GM18517 (cell line): ENCODE measurements at regions not wholly inside any gene's neighbourhood (a gene's known extent, or its start where the extent isn't known, plus 50 kb on each side); places are given as distances from the start of the nearest gene placed in this dataset.
"Not testable (repeated sequence)": the region's sequence is repeated elsewhere in the genome, so short reads cannot be mapped to it uniquely, and the experiment has no call there.

Experiments used
- ATAC-seq: cut with Tn5 transposase; IDR thresholded peaks from one replicate; pipeline ENCODE4 v1.9.1; 2021; ENCODE audit warnings: mild to moderate bottlenecking, moderate library complexity; ENCODE audit not compliant: unreplicated experiment

DNA sequence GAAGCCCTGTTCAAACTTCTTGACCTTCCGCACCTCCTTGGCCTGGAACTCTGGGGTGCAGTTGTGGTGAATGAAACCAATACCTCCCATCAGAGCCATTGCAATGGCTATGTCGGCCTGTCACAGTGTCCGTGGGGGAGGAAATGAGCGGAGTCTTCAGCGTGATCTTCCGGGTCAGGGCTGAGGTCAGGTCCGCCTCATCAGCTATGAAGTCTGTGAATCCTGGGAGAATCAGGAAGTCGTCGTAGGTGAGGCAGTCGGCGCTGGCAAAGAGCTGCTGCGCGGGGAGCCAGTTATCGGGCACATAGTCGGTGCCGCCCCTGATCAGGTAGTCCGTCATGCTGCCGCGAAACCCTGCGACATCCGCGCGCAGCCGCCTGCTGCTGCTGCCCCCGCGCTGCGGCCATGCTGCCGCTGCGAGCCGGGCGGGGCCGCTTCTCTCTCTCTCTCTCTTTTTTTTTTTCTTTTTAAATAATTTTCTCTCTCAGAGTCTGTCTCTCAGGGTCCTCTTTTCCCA lies 154.1 kb upstream of the ZSWIM2 start:
- ATAC-seq = no peak

DNA sequence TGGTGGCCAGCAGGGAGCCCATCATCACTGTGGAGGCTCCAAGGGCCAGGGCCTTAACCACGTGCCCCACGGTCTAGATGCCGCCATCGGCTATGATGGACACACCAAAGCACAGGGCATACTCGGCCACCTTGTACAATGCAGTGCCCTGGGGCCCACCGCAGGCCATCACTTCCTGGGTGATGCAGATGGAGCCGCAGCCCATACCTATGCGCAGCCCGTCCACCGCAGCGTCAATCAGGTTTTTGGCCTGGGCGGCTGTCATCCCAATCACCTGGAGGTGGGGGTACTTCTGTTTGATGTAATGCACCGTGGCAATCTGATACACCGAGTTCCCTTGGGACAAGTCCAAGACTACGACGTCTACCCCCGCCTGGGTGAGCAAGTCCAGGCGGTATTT lies 153.3 kb upstream of the ZSWIM2 start:
- ATAC-seq = no peak

DNA sequence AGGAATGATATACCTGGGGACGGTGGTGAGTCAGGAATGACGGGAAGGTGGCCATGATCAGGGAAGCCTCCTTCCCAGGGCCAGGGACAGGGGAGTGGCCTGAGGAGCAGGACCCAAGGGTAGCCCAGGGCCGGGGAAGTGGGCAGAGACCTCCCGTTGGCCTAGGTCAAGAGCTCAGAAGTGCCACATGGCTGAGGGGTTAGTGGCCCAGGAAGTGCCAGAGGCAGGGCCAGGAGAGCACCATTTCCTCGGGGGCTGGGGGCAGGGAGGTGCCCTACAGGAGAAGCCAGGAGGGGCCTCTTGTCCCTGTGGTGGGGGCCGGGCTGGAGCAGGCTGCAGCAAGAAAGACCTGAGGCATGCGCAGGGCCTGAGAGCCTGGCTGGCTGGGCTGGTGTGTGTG lies 152.3 kb upstream of the ZSWIM2 start:
- ATAC-seq = no peak

DNA sequence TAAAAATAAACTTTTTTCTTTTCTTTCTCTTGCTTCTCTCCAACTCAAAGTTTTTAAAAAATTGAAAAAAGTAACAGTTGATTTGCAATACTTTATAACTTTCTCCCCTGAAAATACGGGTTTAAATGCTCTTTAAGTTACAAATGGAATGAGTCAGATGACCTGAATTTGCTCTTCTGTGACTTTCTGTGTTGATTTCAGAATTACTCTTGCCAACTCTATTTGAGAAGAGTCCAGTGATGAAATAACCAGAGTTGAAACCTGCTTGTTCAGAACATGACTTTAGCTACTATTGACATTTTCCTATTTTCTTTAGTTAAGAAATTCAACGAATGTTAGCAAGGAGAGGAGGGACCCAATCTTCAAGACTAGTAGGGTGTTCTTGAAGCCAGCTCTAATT lies 146.1 kb upstream of the ZSWIM2 start:
- no peak for ATAC-seq

DNA sequence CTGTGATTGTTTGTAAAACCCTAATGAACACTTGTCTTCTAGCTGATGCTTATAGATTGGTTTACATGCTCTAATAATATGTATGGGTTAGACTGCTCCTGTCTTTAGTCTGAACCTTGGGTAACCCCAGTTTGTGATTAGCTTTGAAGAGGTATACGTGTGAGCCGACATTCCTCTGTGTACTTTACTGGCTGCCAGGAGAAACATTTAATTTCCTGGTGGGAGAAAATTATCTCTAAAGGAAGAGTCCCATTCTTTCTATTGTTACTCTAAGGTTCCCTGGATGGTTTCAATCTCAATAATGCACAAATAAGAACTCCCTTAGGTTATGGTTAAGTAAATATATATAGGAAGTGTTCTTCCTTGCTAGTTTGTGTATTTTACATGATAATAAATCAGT lies 143.6 kb upstream of the ZSWIM2 start:
- ATAC-seq = no peak

DNA sequence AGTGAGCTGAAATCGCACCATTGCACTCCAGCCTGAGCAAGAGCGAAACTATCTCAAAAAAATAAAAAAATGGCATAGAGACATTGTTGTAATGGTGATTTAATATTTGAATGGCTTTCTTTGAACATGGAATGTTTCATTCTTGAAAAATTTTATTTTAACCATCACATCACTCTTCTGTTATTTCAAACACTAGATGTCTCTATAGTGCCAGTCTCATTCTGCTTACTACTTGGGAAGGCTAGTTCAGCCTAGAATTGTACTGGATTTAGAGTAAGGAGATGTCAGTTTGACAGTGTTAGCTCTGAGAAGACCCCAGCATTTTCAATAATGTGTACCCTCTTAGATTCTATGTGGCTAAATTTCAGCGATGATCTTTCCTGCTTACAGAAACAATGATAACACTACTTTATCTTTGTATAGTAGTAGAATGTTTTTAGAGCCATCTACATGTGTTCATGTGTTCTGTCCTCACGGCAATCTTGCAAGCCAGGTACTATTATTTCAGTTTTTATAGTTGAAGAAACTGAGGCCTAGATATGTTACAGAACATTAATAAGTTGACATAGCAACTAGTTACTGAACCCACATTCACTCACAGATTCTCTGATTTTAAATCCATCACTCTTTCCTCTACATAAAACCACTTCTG lies 142.9 kb upstream of the ZSWIM2 start:
- ATAC-seq = no peak

DNA sequence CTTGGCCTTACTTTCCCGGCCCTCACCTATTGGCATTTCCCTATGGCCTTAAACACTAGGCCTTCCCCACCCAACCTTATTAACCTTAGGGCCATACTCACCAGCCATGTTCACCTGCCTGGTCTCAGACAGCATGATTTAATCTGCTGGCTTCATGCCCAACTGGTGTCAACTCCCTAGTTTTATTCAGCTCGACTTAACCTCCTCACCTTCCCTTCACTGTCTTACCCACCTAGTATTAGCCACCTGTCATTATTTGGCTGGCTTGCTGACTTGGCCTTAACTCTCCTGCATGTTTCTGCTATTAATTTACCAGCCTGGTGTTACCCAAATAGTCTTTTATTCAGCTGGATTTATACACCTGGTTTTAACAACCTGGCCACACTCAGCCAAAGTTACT lies 136.0 kb upstream of the ZSWIM2 start:
- no peak for ATAC-seq

DNA sequence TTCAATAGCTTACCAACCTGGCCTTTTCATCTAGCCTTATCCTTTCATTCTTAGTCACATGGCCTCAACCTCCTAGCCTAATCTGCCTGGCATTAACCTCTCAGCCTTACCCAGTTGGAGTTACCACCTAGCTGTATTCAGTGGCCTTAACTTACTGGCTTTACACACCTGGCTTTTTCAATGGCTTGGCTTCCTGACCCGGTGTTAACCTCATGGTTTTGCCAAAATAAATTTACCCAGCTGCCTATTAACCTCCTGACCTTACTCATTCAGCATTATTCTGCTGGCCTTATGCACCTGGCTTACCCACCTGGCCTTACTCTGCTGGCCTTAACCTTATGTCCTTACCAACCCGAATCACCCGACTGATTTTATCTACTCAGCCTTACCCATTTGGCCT lies 135.5 kb upstream of the ZSWIM2 start:
- ATAC-seq = no peak

DNA sequence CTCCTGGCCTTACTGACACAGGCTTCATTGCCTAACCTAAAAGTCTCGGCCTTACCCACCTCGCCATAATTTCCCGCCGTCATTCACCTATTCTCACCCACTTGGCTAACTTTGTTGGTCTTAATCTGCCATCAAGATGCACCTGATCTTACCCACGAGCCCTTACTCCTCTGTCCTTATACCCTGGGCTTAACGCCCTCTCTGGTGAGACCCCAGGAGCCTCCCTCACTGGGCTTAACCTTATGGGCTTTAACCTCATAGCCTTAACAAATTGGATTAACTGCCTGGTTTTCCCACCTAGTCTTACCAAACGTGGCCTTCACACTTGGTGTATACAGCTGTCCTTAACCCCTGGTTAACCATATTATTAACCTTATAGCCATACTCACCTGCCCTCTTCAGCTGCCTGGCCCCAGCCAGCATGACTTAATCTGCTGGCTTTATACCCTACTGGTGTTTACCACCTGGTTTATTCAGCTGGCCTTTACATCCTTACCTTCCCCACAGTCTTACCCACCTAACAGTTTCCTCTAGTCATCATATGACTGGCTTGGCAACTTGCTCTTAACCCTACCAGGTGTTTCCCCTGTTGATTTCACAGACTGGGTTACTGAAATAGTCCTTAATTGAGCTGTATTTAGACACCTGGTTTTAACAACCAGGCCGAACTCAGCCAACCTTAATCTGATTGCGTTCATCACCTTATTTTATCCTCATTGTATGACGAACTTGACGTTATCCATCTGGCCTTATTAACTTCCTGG lies 132.0 kb upstream of the ZSWIM2 start:
- no peak for ATAC-seq

DNA sequence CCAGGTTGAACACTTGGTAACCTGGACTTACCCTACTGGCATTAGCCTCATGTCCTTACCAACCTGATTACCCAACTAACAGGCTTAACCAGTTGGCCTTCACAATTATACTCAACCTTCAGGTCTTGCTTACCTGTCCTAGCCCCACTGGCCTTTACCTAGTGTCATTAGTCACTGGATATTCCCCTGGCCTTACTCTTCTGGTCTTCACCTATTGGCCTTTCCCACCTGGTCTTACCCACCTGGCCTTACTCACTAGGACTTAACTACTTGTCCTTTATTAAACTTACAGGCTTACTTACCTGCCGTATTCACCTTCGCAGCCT lies 131.1 kb upstream of the ZSWIM2 start:
- no peak for ATAC-seq

DNA sequence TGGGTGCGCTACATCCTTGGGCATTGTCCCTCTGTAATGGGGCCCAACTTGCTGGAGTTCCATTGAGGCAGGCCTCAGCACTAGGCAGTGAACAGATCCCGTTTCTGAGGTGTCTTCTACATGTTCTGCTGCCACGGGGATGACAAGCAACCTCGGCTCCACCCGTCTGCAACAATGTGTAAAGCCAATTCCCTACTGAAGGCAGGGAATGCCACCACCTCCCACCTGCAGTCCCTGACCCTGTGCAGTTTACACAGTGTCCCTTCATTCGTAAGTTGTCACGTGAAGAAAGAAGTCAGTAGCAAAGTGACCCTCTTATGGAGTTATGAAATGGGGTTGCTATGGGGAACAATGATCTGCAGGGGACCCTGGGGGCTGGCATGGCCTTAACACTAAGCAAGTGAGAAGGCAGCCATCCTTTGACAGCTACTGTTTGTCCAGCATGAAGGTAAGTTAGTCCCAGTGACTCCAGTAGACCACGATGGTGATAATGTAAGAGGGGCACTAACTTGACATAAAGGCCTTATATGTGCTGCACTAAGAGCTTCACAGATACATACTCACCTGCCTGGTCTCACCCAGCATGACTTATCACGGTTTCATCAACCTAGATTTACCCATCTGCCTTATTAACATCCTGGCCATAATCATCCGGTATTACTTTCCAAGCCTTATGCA lies 130.6 kb upstream of the ZSWIM2 start:
- ATAC-seq = no peak

DNA sequence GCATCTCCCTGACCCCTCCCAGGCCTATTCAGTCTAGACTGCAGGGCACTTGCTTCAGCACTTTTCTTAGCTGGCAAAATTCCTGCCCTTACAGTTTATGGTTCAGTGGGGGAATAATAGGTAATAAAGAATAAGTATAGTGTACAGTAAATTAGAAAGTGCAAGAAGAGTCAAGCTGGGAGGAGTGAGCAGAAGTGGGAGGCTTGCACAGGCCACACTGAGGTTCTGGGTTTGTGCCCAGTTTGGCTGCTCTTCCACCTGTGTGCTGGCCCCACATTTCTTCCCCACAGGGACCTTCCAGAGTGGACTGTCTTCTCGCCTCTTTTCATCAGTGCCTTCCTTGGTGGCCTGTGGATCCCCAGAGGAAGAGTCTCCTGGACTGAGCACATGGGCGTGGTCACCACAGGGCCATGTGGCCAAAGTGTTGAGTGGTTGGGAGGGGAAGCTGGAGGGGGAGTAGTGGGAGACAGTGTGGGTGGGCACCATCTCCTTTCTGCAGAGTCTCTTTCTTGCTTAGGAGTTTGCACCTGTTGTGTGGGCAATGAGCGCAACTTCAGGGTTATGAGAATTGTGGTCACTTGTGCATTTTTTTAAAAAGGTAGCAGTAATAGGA lies 128.6 kb upstream of the ZSWIM2 start:
- no peak for ATAC-seq

DNA sequence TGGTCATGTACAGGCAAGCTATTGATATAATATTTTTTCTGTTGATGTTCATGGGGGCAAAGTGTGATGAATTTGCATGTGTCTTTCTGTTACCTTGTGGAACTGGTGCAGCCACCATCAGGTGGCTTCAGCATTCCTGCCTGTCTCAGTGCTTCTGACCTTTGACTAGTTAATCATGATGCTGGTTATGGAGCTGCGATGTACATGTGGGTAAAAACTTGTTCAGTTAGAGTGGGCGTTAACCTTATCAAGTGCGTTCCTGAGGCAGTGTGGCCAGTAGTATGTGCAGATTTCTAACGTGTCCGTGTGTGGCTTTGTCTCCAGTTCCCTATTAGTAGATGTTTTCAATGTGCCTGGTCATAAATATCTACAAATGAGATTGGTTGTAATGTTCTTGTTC lies 127.4 kb upstream of the ZSWIM2 start:
- no peak for ATAC-seq

DNA sequence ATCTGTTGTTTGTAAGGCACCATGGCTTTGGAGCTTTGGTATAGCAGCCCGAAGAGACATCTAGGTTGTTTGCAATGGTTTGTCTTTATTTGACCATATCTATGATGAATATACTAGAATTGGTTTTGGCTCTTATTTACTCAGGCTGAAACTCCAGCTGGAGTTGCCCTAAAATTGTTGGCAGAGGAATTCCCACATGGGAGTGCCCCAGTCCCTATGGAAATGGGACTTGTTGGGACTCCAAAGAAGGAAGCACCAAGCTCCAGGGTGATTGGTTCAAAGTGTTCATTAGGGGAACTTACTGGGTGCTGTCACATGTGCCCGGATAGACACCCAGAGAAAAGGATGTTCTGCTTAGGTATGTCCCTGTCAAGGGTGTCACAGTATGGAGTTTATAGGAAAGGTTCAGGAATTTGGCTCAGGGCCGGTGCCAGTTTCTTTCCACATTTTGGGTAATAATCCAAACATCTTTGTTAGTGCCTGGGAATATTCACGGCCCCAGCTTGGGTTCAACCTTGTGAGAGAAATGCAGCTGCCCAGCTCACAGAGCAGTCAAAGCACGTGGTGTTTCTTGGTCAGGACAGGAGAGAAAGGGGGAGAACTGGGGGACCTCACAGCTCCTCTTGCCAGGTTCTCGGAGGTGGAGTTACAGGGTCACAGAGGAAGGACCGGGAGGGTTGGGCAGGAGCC lies 123.5 kb upstream of the ZSWIM2 start:
- no peak for ATAC-seq

DNA sequence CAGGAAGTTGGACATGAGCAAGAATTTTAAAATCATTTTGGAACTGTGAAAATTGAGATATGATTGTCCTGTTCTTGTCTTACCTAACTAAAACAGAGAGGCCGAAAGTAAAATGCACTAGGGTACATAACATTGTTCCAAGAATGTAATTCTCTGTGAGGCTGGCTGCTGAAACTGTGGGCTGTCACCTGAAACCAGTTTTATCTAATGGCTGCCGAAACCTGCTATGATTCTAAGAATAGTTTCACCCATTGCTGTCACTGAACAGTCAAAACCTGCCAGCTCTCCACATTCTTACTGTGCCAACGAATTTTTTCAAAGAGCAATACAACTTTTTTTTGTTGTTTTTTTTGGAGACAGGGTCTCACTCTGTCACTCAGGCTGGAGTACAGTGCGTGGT lies 119.3 kb upstream of the ZSWIM2 start:
- ATAC-seq = peak; percentile 97

DNA sequence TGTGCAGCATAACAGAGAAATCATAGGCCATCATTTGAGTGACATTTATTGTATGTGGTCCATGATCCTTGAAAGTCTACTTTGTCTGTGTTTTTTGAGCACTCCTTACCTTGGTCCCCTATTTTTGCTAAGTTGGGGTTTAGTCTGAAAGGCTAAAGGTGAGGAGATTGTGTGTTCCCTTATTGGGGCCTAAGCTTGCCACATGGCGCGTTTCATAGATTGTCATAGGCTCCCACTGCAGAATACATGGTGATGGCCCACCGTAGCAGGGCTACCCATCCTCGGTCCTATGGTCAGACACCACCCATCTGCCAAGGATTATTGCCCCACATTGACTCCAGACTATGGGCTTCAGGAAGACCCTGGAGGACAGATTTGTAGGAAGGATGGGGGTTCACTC lies 117.0 kb upstream of the ZSWIM2 start:
- no peak for ATAC-seq

DNA sequence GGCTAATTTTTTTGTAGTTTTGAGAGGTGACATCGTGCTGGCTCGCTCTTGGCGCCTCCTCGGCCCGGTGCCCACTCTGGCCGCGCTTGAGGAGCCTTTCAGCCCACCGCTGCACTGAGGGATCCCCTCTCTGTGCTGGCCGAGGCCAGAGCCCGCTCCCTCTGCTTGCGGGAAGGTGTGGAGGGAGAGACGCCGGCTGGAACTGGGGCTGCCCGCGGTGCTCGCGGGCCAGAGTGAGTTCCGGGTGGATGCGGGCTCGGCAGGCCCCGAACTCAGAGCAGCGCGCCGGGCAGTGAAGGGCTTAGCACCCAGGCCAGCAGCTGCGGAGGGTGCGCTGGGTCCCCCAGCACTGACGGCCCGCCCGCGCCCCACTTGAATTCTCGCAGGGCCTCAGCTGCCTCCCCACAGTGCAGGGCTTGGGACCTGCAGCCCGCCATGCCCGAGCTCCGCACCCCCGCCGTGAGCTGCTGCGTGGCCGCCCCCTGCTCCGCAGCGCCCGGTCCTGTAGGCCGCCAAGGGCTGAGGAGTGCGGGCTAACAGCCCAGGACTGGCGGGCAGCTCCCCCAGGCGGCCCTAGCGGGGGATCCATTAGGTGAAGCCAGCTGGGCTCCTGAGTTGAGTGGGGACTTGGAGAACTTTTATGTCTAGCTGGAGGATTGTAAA lies 113.2 kb upstream of the ZSWIM2 start:
- no peak for ATAC-seq

DNA sequence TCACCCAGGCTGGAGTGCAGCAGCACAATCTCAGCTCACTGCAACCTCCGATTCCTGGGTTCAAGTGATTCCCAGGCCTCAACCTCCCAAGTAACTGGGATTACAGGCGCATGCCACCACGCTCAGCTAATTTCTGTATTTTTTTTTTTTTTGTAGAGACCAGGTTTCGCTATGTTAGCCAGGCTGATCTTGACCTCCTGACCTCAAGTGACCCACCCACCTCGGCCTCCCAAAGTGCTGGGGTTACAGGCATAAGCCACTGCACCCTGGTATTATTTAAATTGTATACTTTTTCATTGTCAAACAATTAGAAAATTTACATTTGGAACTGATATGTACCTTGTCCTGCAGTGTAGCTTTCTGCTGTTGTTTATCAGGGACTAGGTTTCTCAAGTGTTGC lies 111.3 kb upstream of the ZSWIM2 start:
- ATAC-seq = not testable (repeated sequence)

DNA sequence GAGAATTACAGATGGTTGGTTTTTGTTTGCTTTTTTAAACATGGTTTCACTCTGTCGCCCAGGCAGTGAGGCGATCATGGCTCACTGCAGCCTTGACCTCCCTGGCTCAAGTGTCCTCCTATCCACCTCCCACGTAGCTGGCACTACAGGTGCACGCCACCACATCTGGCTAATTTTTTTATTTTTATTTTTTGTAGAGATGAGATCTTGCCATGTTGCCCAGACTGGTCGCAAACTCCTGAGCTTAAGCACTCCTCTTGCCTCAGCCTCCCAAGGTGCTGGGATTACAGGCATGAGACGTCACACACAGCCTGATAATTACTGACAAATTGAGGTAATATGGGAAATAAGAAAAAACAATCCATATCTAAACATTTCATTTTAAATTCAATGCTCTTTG lies 110.5 kb upstream of the ZSWIM2 start:
- no peak for ATAC-seq

DNA sequence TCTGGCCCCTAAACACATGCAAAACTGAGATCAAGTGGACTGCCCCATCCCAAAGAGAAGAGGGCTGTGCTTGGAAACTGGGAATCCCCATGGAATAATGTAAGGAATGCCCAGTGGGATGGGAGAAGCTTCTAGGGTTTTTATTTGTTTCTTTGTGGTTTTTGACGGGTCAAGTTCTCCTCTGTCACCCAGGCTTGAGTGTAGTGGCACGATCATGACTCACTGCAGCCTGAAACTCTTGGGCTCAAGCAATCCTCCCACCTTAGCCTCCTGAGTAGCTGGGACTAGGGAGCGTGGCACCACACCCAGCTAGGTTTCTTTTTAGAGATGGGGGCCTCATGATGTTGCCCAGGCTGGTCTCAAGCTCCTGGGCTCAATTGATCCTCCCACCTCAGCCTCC lies 101.7 kb upstream of the ZSWIM2 start:
- ATAC-seq = no peak
